Adrenal gland (tissue), 5 donors: ENCODE measurements at regions not wholly inside any gene's neighbourhood (a gene's known extent, or its start where the extent isn't known, plus 50 kb on each side); places are given as distances from the start of the nearest gene placed in this dataset.

Source experiments
- POLR2A ChIP-seq, 2 donors: fragments of 450-650 bp; IDR thresholded peaks; one replicate each; pipeline ENCODE4 v1.6.1; 2017; ENCODE audit warnings: antibody characterized with exemption in 2 of 2, mild to moderate bottlenecking in 2 of 2, moderate library complexity in 1 of 2
- TF ChIP-seq, protein P1 (sequence below), 6 experiments: fragments of 450-650 bp in 4 of 6; fragments of 200-600 bp in 2 of 6; sonication (generic) in 1 of 6; IDR thresholded peaks; 1 replicate in 5 of 6; 2 replicates in 1 of 6; pipeline versions ENCODE4 v1.5.1 to v1.8.0; 2016 to 2021; ENCODE audit warnings: antibody characterized with exemption in 6 of 6, mild to moderate bottlenecking in 2 of 6, moderate library complexity in 1 of 6
- donor health status: DM: no; HTN: no; CAD: no.

DNA sequence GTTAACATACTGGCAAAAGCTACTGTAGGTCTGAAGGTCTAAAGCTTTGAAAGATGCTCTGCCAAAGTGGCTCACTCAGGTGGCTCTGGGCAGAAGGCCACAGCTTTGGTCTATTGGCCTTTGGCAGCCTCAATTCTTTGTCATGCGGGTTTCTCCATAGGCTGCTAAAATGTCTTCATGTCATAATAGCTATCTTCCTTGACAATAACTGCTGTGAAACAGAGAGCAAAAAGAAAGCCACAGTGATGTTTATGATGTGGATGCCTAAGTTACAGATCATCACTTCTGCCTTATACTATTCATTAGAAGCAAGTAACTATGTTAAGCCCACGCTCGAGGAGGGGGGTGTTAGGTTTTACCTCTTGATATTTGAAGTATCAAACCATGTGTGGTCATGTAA lies 906.1 kb upstream of the CDH9 start:
- no peak for TF ChIP-seq POLR2A (IDR thresholded peaks at IDR 0.05)
- TF ChIP-seq, protein P1, sequence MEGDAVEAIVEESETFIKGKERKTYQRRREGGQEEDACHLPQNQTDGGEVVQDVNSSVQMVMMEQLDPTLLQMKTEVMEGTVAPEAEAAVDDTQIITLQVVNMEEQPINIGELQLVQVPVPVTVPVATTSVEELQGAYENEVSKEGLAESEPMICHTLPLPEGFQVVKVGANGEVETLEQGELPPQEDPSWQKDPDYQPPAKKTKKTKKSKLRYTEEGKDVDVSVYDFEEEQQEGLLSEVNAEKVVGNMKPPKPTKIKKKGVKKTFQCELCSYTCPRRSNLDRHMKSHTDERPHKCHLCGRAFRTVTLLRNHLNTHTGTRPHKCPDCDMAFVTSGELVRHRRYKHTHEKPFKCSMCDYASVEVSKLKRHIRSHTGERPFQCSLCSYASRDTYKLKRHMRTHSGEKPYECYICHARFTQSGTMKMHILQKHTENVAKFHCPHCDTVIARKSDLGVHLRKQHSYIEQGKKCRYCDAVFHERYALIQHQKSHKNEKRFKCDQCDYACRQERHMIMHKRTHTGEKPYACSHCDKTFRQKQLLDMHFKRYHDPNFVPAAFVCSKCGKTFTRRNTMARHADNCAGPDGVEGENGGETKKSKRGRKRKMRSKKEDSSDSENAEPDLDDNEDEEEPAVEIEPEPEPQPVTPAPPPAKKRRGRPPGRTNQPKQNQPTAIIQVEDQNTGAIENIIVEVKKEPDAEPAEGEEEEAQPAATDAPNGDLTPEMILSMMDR (IDR thresholded peaks at IDR 0.05), result no peak
